Fibroblast of mammary gland (primary cell): ENCODE measurements at regions not wholly inside any gene's neighbourhood (a gene's known extent, or its start where the extent isn't known, plus 50 kb on each side); places are given as distances from the start of the nearest gene placed in this dataset.

Experiments used
- DNase-seq: peaks from one replicate; pipeline ENCODE4 v3.0.0-alpha.2; 2010; ENCODE audit warnings: low read depth
- H3K4me3 ChIP-seq: 2 replicates; pipeline ENCODE4 v1.5.1; 2011; ENCODE audit warnings: low read depth, mild to moderate bottlenecking, low read length, moderate library complexity; ENCODE audit not compliant: control insufficient read depth
- TF ChIP-seq, protein P1 (sequence below): conservative IDR thresholded peaks from 2 replicates; pipeline ENCODE4 v1.5.1; 2011; ENCODE audit warnings: low read depth, low read length, inconsistent platforms; ENCODE audit not compliant: control insufficient read depth, insufficient read depth

DNA sequence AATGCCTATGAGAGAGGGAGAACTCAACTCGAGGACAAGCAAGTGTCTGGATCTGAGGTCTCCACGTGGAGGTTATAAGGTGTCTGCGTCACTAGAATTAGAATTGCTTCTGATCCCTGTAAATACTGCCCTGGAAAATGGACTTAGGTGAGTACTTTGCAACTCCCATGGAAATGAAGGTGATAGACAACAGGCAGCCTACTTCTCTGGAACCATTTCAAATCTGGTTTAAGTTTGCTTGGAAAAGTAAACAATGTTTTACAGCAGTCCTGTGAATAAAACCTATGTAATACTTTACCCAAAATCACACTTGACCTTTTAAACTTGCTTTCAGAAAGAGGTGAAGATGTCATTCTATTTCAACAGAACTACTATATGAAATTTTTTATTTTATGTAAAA, 70.1 kb upstream of the TENT5A start:
- no peak overlapping the region for H3K4me3 ChIP-seq
- TF ChIP-seq, protein P1, sequence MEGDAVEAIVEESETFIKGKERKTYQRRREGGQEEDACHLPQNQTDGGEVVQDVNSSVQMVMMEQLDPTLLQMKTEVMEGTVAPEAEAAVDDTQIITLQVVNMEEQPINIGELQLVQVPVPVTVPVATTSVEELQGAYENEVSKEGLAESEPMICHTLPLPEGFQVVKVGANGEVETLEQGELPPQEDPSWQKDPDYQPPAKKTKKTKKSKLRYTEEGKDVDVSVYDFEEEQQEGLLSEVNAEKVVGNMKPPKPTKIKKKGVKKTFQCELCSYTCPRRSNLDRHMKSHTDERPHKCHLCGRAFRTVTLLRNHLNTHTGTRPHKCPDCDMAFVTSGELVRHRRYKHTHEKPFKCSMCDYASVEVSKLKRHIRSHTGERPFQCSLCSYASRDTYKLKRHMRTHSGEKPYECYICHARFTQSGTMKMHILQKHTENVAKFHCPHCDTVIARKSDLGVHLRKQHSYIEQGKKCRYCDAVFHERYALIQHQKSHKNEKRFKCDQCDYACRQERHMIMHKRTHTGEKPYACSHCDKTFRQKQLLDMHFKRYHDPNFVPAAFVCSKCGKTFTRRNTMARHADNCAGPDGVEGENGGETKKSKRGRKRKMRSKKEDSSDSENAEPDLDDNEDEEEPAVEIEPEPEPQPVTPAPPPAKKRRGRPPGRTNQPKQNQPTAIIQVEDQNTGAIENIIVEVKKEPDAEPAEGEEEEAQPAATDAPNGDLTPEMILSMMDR: no peak
- no peak for DNase-seq

DNA sequence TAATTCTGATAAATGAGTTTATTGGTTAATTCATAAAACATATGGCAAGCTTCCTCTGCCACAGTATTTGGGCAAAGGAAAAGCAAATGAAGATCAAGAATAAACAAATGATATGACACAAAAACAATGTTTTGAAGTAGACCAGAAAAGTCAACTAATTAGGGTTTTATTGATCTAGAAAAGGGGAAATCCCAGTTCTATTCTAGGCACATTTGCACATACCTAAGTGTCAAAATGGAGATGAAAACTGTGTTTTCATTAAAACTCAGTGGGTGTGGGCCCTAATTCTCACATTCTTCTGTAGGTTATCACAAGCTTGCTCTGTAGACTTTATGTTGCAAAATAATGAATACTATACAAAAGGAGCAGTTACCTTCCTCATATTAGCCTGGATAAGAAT, 69.0 kb upstream of the TENT5A start:
- TF ChIP-seq, protein P1: no peak
- DNase-seq: no peak

DNA sequence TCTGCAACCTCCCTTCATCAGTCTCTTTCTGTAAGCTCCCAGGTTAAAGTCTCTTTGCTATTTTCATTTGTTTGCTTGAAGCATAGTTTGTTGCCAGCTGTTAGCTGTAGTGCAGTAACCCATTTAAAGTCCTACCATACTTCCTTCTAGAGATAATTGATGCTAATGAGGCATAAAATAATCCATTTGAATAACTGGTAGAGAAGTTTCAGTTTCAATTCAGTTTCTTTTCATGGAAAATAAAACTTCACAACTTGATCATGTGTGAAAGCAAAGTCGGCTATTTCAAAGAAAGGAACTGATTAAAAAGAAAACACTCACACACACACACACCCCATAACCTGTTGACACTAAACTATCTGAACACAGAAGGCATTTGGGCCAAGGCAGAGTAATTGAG, 68.5 kb upstream of the TENT5A start:
- H3K4me3 ChIP-seq: no peak overlapping the region
- DNase-seq: no peak
- TF ChIP-seq, protein P1: no peak

More for the DNA sequence above, 69.0 kb upstream of the TENT5A start:
- H3K4me3 ChIP-seq: no peak overlapping the region

DNA sequence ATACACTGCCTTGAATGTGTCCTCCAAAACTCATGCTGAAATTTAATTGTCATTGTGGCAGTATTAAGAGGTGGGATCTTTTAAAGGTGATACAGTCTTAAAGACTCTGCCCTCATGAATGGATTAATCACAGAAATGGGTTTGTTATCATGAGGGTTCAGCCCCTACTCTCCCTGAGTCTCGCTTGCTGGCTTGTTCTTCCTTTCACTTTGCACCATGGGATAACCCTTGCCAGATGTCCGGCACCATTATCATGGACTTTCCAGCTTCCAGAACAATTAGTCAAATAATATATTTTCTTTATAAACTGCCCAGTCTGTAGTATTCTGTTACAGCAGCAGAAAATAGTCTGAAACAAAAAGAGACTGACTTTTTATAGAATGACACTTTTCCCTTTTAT, 67.9 kb upstream of the TENT5A start:
- no peak for DNase-seq
- TF ChIP-seq, protein P1: no peak
- H3K4me3 ChIP-seq: no peak overlapping the region

DNA sequence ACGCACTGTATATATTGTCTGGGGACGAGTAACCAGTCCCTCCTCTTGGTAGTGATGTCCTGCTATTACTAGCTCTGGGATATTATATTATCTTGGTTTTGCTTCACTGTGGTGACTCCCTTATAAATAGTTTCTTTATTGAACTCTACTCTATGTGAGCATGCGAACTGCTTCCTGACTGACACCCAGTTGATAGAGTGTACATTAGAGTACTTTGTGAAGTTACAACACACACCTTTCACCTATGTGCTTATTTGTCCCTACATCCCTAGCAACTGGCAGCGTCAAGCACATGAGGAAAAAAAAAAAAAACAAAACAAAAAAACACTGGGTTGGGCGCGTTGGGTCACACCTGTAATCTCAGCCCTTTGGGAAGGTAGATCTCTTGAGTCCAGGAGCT, 67.3 kb upstream of the TENT5A start:
- DNase-seq: no peak
- H3K4me3 ChIP-seq: no peak overlapping the region
- TF ChIP-seq, protein P1: no peak

DNA sequence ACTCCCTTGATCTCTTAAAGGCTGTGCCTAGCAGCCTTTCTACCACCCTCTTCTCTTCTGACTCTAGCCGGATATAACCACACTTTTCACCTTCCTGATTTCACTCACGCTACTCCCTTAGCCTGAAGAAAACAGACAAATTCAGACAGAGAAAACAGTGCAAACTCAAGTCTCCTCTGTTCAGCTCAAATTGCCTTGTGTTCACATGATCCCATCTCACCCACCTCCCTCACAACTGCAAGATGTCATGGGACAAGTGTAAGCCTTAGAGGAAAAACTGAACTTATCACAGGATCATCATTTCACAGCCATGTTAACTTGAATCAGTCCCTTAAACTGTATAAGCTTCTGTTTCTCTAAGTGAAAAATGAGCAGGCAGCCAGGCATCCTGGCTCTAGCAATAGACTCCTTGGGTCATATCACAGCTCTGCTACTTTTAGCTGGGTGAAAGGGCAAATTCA, 66.5 kb upstream of the TENT5A start:
- H3K4me3 ChIP-seq: no peak overlapping the region
- peak; percentile 18 for DNase-seq
- TF ChIP-seq, protein P1: no peak

DNA sequence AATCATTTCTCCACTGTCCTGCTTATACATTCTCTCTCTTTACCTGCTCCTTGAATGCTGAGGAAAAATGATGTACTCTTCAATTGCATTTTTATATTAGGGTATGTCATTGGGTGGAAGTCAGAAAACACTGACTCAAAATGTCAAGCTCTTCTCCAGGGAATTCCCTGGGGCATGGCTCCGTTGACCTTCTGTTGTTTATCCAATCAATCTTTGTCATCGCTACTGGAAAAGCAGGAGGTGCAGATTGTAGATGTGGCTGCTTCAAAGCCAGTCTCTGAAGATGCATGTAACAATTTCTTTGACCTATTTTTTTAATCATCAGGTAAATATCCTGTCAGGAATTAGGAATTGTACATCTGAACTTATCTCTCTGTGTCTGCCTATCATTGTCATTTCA, 63.9 kb upstream of the TENT5A start:
- DNase-seq: peak; percentile 36
- TF ChIP-seq, protein P1: no peak
- H3K4me3 ChIP-seq: no peak overlapping the region
